ENCODE measurements at regions not wholly inside any gene's neighbourhood (a gene's known extent, or its start where the extent isn't known, plus 50 kb on each side); places are given as distances from the start of the nearest gene placed in this dataset.

DNA sequence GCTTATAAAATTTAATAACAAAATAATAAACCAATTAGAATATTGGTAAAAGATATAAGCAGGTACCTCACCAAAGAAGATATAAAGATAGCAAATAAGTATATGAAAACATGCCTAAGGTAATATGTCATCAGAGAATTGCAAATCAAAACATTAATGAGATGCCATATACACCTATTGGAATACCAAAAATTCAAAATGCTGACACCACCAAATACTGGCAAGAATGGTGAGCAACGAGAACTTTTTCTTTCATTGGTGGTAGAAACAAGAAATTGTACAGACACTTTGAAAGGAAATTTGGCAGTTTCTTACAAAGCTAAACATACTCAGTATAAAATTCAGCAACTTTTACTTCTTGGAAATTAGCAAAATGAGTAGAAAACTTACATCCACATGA, 346.9 kb upstream of the ROBO1 start:
- no peak for DNase-seq
- intact Hi-C loops (cut with DNase I, micrococcal nuclease), result no loop called here
- no peak for ATAC-seq

- ATAC-seq, result no peak
- DNase-seq, result no peak
- intact Hi-C loops (cut with DNase I, micrococcal nuclease), result no loop called here
Measured at GRCh38 chr3:80113331-80113730, 345.5 kb upstream of the ROBO1 start.

DNA sequence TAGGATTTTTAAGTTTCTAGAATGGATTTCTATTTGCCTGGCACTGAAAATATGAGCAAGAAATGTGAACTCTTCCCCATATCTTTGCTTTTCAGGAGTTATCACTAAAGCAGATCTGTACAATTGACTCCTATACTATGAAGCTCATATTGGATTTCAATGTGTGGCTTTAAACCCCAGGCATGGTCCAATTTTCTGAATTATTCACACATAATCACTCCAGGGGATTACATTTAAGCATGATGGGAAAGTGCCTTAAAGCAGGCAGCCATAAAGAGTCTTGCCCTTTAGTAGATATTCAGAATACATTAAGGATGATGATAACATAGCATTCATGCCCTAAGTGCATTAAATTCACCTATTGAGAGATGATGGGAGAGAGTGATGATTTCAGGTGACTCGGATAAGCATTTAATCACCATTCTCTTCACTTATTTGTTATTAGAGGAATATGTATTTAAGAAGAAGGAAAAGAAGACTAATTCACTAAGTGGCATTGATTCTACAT, 331.8 kb upstream of the ROBO1 start:
- ATAC-seq (no peak), DNase-seq (no peak)
- intact Hi-C loops (cut with DNase I, micrococcal nuclease), result no loop called here

- ATAC-seq, result no peak
- intact Hi-C loops (cut with DNase I, micrococcal nuclease), result no loop called here
- no peak for DNase-seq
Measured at GRCh38 chr3:80097674-80098073, 329.9 kb upstream of the ROBO1 start.

- DNase-seq (no peak), ATAC-seq (no peak)
- intact Hi-C loops (cut with DNase I, micrococcal nuclease), result no loop called here
Measured at GRCh38 chr3:80096909-80097308, 329.1 kb upstream of the ROBO1 start.

GRCh38 chr3:80094589-80094988, 326.8 kb upstream of the ROBO1 start:
- intact Hi-C loops (cut with DNase I, micrococcal nuclease), result no loop called here
- ATAC-seq, result no peak
- no peak for DNase-seq

- no peak for ATAC-seq
- intact Hi-C loops (cut with DNase I, micrococcal nuclease), result no loop called here
Measured at GRCh38 chr3:80087767-80088166, 320.0 kb upstream of the ROBO1 start.

DNA sequence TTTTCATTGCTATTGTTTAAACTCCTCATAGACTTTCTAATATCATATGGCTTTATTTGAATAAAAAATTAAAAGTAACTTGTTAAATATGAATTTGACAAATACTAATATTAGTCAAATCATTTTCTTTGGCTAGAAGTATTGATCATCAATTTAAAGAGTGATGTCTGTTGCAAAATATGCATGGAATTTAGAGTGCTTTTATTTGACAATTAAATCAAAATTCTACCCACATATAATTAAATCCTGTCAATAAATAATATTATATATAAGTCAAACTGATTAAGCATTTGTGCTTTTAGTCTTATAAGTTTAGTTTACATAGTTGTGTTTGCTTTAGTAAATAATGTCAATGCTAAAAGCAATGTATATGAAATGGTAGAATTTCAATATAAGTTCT, 318.6 kb upstream of the ROBO1 start:
- no peak for ATAC-seq
- intact Hi-C loops (cut with DNase I, micrococcal nuclease), result no loop called here
- DNase-seq, result no peak

More at GRCh38 chr3:80087767-80088166, 320.0 kb upstream of the ROBO1 start:
- DNase-seq, result no peak

GRCh38 chr3:80079886-80080285, 312.1 kb upstream of the ROBO1 start:
- intact Hi-C loops (cut with DNase I, micrococcal nuclease), result no loop called here
- no peak for ATAC-seq
- DNase-seq, result no peak

GRCh38 chr3:80068459-80068858, 300.7 kb upstream of the ROBO1 start:
- intact Hi-C loops (cut with DNase I, micrococcal nuclease), result no loop called here

GRCh38 chr3:80063535-80063934, 295.7 kb upstream of the ROBO1 start:
- ATAC-seq, result no peak

More at GRCh38 chr3:80068459-80068858, 300.7 kb upstream of the ROBO1 start:
- no peak for DNase-seq
- no peak for ATAC-seq

GRCh38 chr3:80060664-80061063, 292.9 kb upstream of the ROBO1 start:
- DNase-seq, result no peak
- intact Hi-C loops (cut with DNase I, micrococcal nuclease), result no loop called here
- no peak for ATAC-seq

More at GRCh38 chr3:80063535-80063934, 295.7 kb upstream of the ROBO1 start:
- DNase-seq, result no peak
- intact Hi-C loops (cut with DNase I, micrococcal nuclease), result no loop called here

- intact Hi-C loops (cut with DNase I, micrococcal nuclease), result no loop called here
- DNase-seq (no peak), ATAC-seq (no peak)
Measured at GRCh38 chr3:80055306-80055705, 287.5 kb upstream of the ROBO1 start.

GRCh38 chr3:80052271-80052670, 284.5 kb upstream of the ROBO1 start:
- DNase-seq (no peak), ATAC-seq (no peak)
- intact Hi-C loops (cut with DNase I, micrococcal nuclease), result no loop called here

- no peak for DNase-seq
- intact Hi-C loops (cut with DNase I, micrococcal nuclease), result no loop called here
- ATAC-seq, result no peak
Measured at GRCh38 chr3:80051602-80051962, 283.8 kb upstream of the ROBO1 start.

DNA sequence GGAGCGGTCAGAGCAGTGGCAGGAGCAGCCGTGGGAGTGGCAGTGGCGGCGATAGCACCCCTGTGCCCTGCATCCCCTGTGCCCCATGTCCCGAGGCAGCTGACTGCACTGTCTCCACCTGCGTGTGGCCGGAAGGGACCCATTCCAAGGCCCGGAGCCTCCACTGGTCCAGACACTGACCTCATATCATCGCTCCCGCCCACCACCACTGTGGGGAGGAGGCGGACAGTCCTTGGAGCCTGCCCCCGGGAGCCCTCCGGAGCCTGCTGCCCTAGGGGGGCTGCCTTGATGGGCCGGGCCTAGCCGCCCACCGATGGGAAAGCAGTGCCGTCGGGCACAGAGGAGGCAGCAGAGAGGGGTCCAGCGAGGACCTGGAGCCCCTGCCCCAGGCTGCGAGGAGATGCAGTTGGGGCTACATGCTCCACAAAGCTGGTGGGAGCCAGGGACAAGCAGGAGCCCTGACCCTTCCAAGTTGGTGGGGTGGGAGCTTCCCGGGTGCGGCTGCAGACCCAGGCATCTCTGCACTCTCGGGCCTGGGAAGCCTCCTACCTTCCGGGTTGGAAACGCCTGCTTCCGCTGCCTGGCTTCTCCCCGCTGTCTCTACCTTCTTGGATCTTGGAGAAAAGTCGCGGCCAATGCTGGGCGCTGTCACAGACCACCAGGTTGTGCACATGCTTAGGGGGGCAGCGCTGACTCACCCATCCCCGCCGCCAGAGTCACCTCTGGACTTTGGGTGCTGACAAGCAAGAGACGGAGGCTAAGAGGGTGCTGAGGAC, 283.2 kb upstream of the ROBO1 start:
- intact Hi-C loops (cut with DNase I, micrococcal nuclease), result no loop called here
- ATAC-seq (no peak), DNase-seq (no peak)

- intact Hi-C loops (cut with DNase I, micrococcal nuclease), result no loop called here
- DNase-seq (no peak), ATAC-seq (no peak)
Measured at GRCh38 chr3:80043226-80043625, 275.4 kb upstream of the ROBO1 start.

GRCh38 chr3:80040067-80040466, 272.3 kb upstream of the ROBO1 start:
- intact Hi-C loops (cut with DNase I, micrococcal nuclease), result no loop called here
- ATAC-seq, result no peak

GRCh38 chr3:80036176-80036575, 268.4 kb upstream of the ROBO1 start:
- no peak for DNase-seq
- no peak for ATAC-seq
- intact Hi-C loops (cut with DNase I, micrococcal nuclease), result no loop called here

More at GRCh38 chr3:80040067-80040466, 272.3 kb upstream of the ROBO1 start:
- no peak for DNase-seq

DNA sequence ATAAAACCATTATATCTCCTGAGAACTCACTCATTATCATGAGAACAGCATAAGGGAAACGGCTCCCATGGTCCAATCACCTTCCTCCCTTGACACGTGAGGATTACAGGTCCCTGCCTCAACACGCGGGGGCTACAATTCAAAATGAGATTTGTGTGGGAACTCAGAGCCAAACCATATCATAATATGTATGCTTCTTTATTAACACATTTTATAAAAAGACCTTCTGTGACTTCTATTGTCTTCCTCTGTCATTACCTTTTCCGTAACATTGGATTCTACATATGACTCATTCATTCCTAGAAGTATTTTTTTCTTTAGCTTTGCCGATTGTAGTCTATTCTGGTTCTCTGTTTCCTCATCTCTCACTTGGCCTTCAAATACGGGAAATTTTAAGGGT, 267.2 kb upstream of the ROBO1 start:
- intact Hi-C loops (cut with DNase I, micrococcal nuclease), result no loop called here
- DNase-seq, result no peak
- ATAC-seq, result no peak

GRCh38 chr3:80023010-80023409, 255.2 kb upstream of the ROBO1 start:
- intact Hi-C loops (cut with DNase I, micrococcal nuclease), result no loop called here
- ATAC-seq, result no peak
- DNase-seq, result no peak
